GM06990 (cell line): ENCODE measurements at regions not wholly inside any gene's neighbourhood (a gene's known extent, or its start where the extent isn't known, plus 50 kb on each side); places are given as distances from the start of the nearest gene placed in this dataset.

Experiments used
- DNase-seq: peaks from one replicate; pipeline ENCODE4 v3.0.0-alpha.2; 2011; ENCODE audit not compliant: insufficient read length; ENCODE audit errors: extremely low read depth
- H3K27me3 ChIP-seq: replicated peaks from 2 replicates; pipeline ENCODE4 v1.6.0; 2011; ENCODE audit warnings: low read length; ENCODE audit not compliant: control insufficient read depth, insufficient read depth
- H3K36me3 ChIP-seq: 2 replicates; pipeline ENCODE4 v1.5.1; 2011; ENCODE audit warnings: low read length; ENCODE audit not compliant: control insufficient read depth, insufficient read depth
- H3K4me3 ChIP-seq: replicated peaks from 2 replicates; pipeline ENCODE4 v1.5.1; 2011; ENCODE audit warnings: low read depth, mild to moderate bottlenecking, control low read depth, low read length
- TF ChIP-seq, protein P1 (sequence below): IDR thresholded peaks from 2 replicates; pipeline ENCODE4 v1.5.1; 2011; ENCODE audit warnings: low read length, control low read depth, mild to moderate bottlenecking, inconsistent platforms; ENCODE audit not compliant: insufficient read depth, poor library complexity, severe bottlenecking

DNA sequence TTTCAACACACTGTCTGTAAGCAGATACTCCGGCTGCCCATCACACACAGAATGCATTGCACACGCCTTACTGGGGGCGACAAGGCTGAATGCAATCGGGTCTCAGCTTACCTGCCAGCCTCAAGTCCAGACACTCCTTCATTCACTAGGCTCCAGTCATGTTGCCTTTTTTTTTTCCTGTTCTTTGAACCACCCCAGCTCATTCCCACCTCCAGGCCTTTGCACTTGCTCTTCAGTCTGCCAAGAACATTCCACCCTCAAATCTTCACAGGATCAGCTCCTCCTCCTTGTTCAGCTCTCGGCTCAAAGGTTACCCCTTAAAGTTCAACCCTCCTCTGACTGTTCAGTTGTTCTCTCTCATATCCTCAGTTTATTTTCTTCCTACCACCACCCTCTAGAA, 181.9 kb upstream of the ESRRG start:
- no peak for DNase-seq
- no peak overlapping the region for H3K4me3 ChIP-seq
- TF ChIP-seq, protein P1, sequence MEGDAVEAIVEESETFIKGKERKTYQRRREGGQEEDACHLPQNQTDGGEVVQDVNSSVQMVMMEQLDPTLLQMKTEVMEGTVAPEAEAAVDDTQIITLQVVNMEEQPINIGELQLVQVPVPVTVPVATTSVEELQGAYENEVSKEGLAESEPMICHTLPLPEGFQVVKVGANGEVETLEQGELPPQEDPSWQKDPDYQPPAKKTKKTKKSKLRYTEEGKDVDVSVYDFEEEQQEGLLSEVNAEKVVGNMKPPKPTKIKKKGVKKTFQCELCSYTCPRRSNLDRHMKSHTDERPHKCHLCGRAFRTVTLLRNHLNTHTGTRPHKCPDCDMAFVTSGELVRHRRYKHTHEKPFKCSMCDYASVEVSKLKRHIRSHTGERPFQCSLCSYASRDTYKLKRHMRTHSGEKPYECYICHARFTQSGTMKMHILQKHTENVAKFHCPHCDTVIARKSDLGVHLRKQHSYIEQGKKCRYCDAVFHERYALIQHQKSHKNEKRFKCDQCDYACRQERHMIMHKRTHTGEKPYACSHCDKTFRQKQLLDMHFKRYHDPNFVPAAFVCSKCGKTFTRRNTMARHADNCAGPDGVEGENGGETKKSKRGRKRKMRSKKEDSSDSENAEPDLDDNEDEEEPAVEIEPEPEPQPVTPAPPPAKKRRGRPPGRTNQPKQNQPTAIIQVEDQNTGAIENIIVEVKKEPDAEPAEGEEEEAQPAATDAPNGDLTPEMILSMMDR = no peak
- H3K36me3 ChIP-seq = no peaks in the 10 kb centered on the region
- no peaks in the 10 kb centered on the region for H3K27me3 ChIP-seq

DNA sequence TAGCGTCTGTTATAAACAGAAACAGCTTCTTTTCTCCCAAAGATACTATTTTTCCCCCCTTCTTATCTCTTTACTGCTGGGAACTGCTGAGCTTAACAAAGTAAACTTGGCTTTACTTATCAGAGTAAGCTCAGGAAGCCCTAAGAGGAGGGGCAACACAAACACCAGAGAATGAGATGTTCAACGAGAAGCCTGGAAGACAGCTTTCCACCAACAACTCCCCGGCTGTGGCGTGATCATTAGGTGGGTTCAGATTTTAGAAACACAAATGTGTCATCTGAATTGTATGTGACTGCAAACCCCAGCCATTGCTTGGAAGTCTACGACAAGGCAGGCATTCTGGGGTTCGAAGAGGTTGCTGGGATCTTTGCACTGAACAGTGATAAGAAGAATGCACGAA, 181.2 kb upstream of the ESRRG start:
- DNase-seq = no peak
- H3K4me3 ChIP-seq = no peak overlapping the region
- TF ChIP-seq, protein P1 = no peak
- no peaks in the 10 kb centered on the region for H3K27me3 ChIP-seq
- no peaks in the 10 kb centered on the region for H3K36me3 ChIP-seq

- DNase-seq = no peak
- TF ChIP-seq, protein P1 = no peak
- H3K36me3 ChIP-seq = no peaks in the 10 kb centered on the region
Measured at GRCh38 chr1:216903382-216903740, 180.1 kb upstream of the ESRRG start.

DNA sequence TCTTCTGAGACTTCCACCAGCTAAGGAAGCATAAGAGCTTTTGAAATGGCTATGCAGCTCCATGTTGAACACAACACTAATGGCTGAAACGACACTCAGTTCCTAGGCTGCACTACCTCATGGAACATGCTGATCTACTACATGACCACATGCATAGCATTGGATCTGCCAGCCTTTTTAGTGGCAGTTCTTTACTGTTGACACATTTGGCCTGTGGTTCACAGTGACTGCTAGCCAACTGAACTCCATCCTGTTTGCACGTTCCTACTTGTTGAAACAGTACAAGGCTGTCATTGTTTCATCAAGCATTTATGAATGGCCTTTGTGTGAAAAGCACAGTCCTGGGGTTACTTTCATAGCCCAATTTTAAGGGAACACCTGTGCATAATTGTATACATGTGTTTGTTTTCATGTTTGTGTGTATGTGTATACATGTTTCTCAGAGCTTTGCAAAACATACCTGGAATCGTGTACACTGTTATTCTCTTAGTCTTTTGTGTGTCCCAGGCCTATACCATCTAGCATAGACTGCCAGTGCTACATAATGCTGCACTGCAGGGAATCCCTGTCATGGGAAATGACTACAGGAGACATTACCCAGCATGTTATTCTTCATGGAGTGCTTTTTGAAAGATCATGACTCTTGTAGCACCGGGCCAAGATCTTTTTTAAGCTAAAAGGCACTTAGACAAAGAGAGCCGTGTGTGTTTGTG, 179.6 kb upstream of the ESRRG start:
- H3K27me3 ChIP-seq = no peaks in the 10 kb centered on the region
- TF ChIP-seq, protein P1 = no peak
- DNase-seq = no peak

More at GRCh38 chr1:216903382-216903740, 180.1 kb upstream of the ESRRG start:
- Histone ChIP-seq H3K27me3 (no peaks in the 10 kb centered on the region), H3K4me3 (no peak overlapping the region)

GRCh38 chr1:216900116-216900620, 176.9 kb upstream of the ESRRG start:
- no peak for DNase-seq
- Histone ChIP-seq H3K4me3 (no peak overlapping the region), H3K36me3 (no peaks in the 10 kb centered on the region), H3K27me3 (no peaks in the 10 kb centered on the region)
- TF ChIP-seq, protein P1 = no peak

More for the DNA sequence above, 179.6 kb upstream of the ESRRG start:
- H3K36me3 ChIP-seq = no peaks in the 10 kb centered on the region
- H3K4me3 ChIP-seq = no peak overlapping the region

GRCh38 chr1:216898801-216899200, 175.6 kb upstream of the ESRRG start:
- TF ChIP-seq, protein P1 = no peak
- Histone ChIP-seq H3K4me3 (no peak overlapping the region), H3K36me3 (no peaks in the 10 kb centered on the region), H3K27me3 (no peaks in the 10 kb centered on the region)
- no peak for DNase-seq
